HFFc6 (cell line): ENCODE measurements at regions not wholly inside any gene's neighbourhood (a gene's known extent, or its start where the extent isn't known, plus 50 kb on each side); places are given as distances from the start of the nearest gene placed in this dataset.
"Not testable (repeated sequence)": the region's sequence is repeated elsewhere in the genome, so short reads cannot be mapped to it uniquely, and the experiment has no call there.

Experiments
- DNase-seq: peaks from one replicate; pipeline ENCODE4 v3.0.0-alpha.2; 2018
- H3K27ac Mint-ChIP-seq: 2 replicates; pipeline ENCODE4 v1.8.0; 2020; ENCODE audit warnings: mild to moderate bottlenecking, mixed read lengths
- H3K27me3 Mint-ChIP-seq: 2 replicates; pipeline ENCODE4 v1.8.0; 2021; ENCODE audit warnings: mild to moderate bottlenecking, moderate library complexity, mixed read lengths; ENCODE audit not compliant: insufficient read depth
- H3K36me3 Mint-ChIP-seq: 2 replicates; pipeline ENCODE4 v1.8.0; 2021; ENCODE audit warnings: low read depth, mixed read lengths
- H3K4me1 Mint-ChIP-seq: 2 replicates; pipeline ENCODE4 v1.8.0; 2020; ENCODE audit warnings: low read depth, mixed read lengths
- H3K4me3 Mint-ChIP-seq: 2 replicates; pipeline ENCODE4 v1.8.0; 2020; ENCODE audit warnings: mild to moderate bottlenecking, moderate library complexity, mixed read lengths
- H3K9me3 Mint-ChIP-seq: 2 replicates; pipeline ENCODE4 v1.8.0; 2020; ENCODE audit warnings: mild to moderate bottlenecking, mixed read lengths
- CTCF ChIP-seq: fragments of 200-600 bp; sonication (generic); IDR thresholded peaks from 2 replicates; pipeline ENCODE4 v1.5.0; 2021; ENCODE audit warnings: antibody characterized with exemption, mild to moderate bottlenecking

GRCh38 chrX:1134156-1134555, 78.3 kb downstream of the CRLF2 start:
- peaks cover 24% of the 10 kb centered on the region for H3K27me3 Mint-ChIP-seq
- TF ChIP-seq CTCF: no peak
- H3K27ac Mint-ChIP-seq: no peak overlapping the region
- H3K36me3 Mint-ChIP-seq: peaks cover 8% of the 10 kb centered on the region; the same call in 1 of the 2 replicates
- H3K9me3 Mint-ChIP-seq: peaks cover 7% of the 10 kb centered on the region
- H3K4me1 Mint-ChIP-seq: no peaks in the 10 kb centered on the region
- no peak overlapping the region for H3K4me3 Mint-ChIP-seq
- DNase-seq: no peak

- no peak for TF ChIP-seq CTCF
- Mint-ChIP-seq H3K36me3 (no peaks in the 10 kb centered on the region), H3K4me1 (no peaks in the 10 kb centered on the region), H3K9me3 (peaks cover 6% of the 10 kb centered on the region), H3K4me3 (no peak overlapping the region), H3K27ac (no peak overlapping the region), H3K27me3 (peaks cover 7% of the 10 kb centered on the region)
- no peak for DNase-seq
Measured at GRCh38 chrX:1126738-1127137, 85.7 kb downstream of the CRLF2 start.

- DNase-seq: no peak
- H3K9me3 Mint-ChIP-seq: peaks cover 6% of the 10 kb centered on the region
- no peak for TF ChIP-seq CTCF
- no peak overlapping the region for H3K4me3 Mint-ChIP-seq
- no peak overlapping the region for H3K27ac Mint-ChIP-seq
- H3K27me3 Mint-ChIP-seq: peaks cover 7% of the 10 kb centered on the region
- H3K36me3 Mint-ChIP-seq: no peaks in the 10 kb centered on the region
- H3K4me1 Mint-ChIP-seq: peaks cover 3% of the 10 kb centered on the region
Measured at GRCh38 chrX:1124531-1124930, 87.9 kb downstream of the CRLF2 start.

- DNase-seq, H3K27ac Mint-ChIP-seq, H3K9me3 Mint-ChIP-seq, H3K4me3 Mint-ChIP-seq, H3K36me3 Mint-ChIP-seq: not testable (repeated sequence)
- Mint-ChIP-seq H3K4me1 (peaks cover 12% of the 10 kb centered on the region), H3K27me3 (peaks cover 10% of the 10 kb centered on the region)
Measured at GRCh38 chrX:1122851-1123250, 89.6 kb downstream of the CRLF2 start.

GRCh38 chrX:1119275-1119674, 93.2 kb downstream of the CRLF2 start:
- Mint-ChIP-seq H3K9me3 (no peaks in the 10 kb centered on the region), H3K4me1 (peaks cover 12% of the 10 kb centered on the region), H3K27ac (no peak overlapping the region), H3K36me3 (no peaks in the 10 kb centered on the region), H3K27me3 (peaks cover 14% of the 10 kb centered on the region), H3K4me3 (peak overlapping the region; percentile 0; the same call in 1 of the 2 replicates)
- DNase-seq: no peak
- TF ChIP-seq CTCF: no peak

GRCh38 chrX:1118572-1119199, 93.8 kb downstream of the CRLF2 start:
- TF ChIP-seq CTCF: no peak
- Mint-ChIP-seq H3K27me3 (peaks cover 10% of the 10 kb centered on the region), H3K4me3 (peak overlapping the region; percentile 0), H3K9me3 (no peaks in the 10 kb centered on the region), H3K27ac (no peak overlapping the region), H3K36me3 (no peaks in the 10 kb centered on the region), H3K4me1 (peaks cover 12% of the 10 kb centered on the region)
- DNase-seq: no peak

- Mint-ChIP-seq H3K4me1 (peaks cover 12% of the 10 kb centered on the region), H3K27me3 (peaks cover 15% of the 10 kb centered on the region)
- H3K36me3 Mint-ChIP-seq, DNase-seq, H3K4me3 Mint-ChIP-seq, H3K9me3 Mint-ChIP-seq, H3K27ac Mint-ChIP-seq: not testable (repeated sequence)
Measured at GRCh38 chrX:1115411-1115810, 97.0 kb downstream of the CRLF2 start.
